ENCODE measurements at regions not wholly inside any gene's neighbourhood (a gene's known extent, or its start where the extent isn't known, plus 50 kb on each side); places are given as distances from the start of the nearest gene placed in this dataset.

- H3K36me3 Mint-ChIP-seq (ENCODE audit: unreplicated experiment) = no peaks in the 10 kb centered on the region
- H3K4me3 Mint-ChIP-seq (ENCODE audit: unreplicated experiment) = no peak overlapping the region
- H3K9me3 Mint-ChIP-seq (ENCODE audit: unreplicated experiment) = no peaks in the 10 kb centered on the region
- H3K4me1 Mint-ChIP-seq (ENCODE audit: unreplicated experiment) = no peaks in the 10 kb centered on the region
- H3K27ac Mint-ChIP-seq (ENCODE audit: unreplicated experiment) = no peak overlapping the region
- H3K27me3 Mint-ChIP-seq (ENCODE audit: unreplicated experiment) = peaks cover 57% of the 10 kb centered on the region
- no peak for DNase-seq (ENCODE audit: extremely low spot score, unreplicated experiment)
- no peak for TF ChIP-seq CTCF (IDR thresholded peaks at IDR 0.05)
Observed at GRCh38 chr15:77688266-77688665, 55.6 kb upstream of the LINGO1 start.

- H3K27ac Mint-ChIP-seq (ENCODE audit: unreplicated experiment) = no peak overlapping the region
- no peaks in the 10 kb centered on the region for H3K4me1 Mint-ChIP-seq (ENCODE audit: unreplicated experiment)
- no peaks in the 10 kb centered on the region for H3K9me3 Mint-ChIP-seq (ENCODE audit: unreplicated experiment)
- no peak for DNase-seq (ENCODE audit: extremely low spot score, unreplicated experiment)
- H3K27me3 Mint-ChIP-seq (ENCODE audit: unreplicated experiment) = peaks cover 64% of the 10 kb centered on the region
- H3K4me3 Mint-ChIP-seq (ENCODE audit: unreplicated experiment) = no peak overlapping the region
- no peak for TF ChIP-seq CTCF (IDR thresholded peaks at IDR 0.05)
- H3K36me3 Mint-ChIP-seq (ENCODE audit: unreplicated experiment) = no peaks in the 10 kb centered on the region
Observed at GRCh38 chr15:77685082-77685815, 52.5 kb upstream of the LINGO1 start.

GRCh38 chr15:77684341-77685081, 51.8 kb upstream of the LINGO1 start:
- H3K4me1 Mint-ChIP-seq (ENCODE audit: unreplicated experiment) = no peaks in the 10 kb centered on the region
- H3K27me3 Mint-ChIP-seq (ENCODE audit: unreplicated experiment) = peaks cover 61% of the 10 kb centered on the region
- DNase-seq (ENCODE audit: extremely low spot score, unreplicated experiment) = no peak
- H3K9me3 Mint-ChIP-seq (ENCODE audit: unreplicated experiment) = no peaks in the 10 kb centered on the region
- no peak for TF ChIP-seq CTCF (IDR thresholded peaks at IDR 0.05)
- H3K36me3 Mint-ChIP-seq (ENCODE audit: unreplicated experiment) = no peaks in the 10 kb centered on the region
- no peak overlapping the region for H3K27ac Mint-ChIP-seq (ENCODE audit: unreplicated experiment)
- H3K4me3 Mint-ChIP-seq (ENCODE audit: unreplicated experiment) = no peak overlapping the region

GRCh38 chr15:77682564-77682963, 49.9 kb upstream of the LINGO1 start:
- no peak for DNase-seq (ENCODE audit: extremely low spot score, unreplicated experiment)
- TF ChIP-seq CTCF (IDR thresholded peaks at IDR 0.05) = no peak
- Mint-ChIP-seq H3K27ac (ENCODE audit: unreplicated experiment) (no peak overlapping the region), H3K27me3 (ENCODE audit: unreplicated experiment) (peaks cover 61% of the 10 kb centered on the region), H3K4me1 (ENCODE audit: unreplicated experiment) (no peaks in the 10 kb centered on the region), H3K4me3 (ENCODE audit: unreplicated experiment) (no peak overlapping the region), H3K36me3 (ENCODE audit: unreplicated experiment) (no peaks in the 10 kb centered on the region), H3K9me3 (ENCODE audit: unreplicated experiment) (no peaks in the 10 kb centered on the region)
